B cell (primary cell): ENCODE measurements at regions not wholly inside any gene's neighbourhood (a gene's known extent, or its start where the extent isn't known, plus 50 kb on each side); places are given as distances from the start of the nearest gene placed in this dataset.

ENCODE experiments used
- CTCF ChIP-seq: fragments of 200-600 bp; IDR thresholded peaks from one replicate; pipeline ENCODE4 v1.8.0; 2022; ENCODE audit warnings: antibody characterized with exemption, mild to moderate bottlenecking
- EZH2 ChIP-seq: IDR thresholded peaks from 2 replicates; pipeline ENCODE4 v1.6.1; 2012; ENCODE audit warnings: borderline replicate concordance, low read depth, mild to moderate bottlenecking, moderate library complexity, low read length; ENCODE audit not compliant: insufficient read depth, poor library complexity, severe bottlenecking

- no peak for TF ChIP-seq CTCF
- TF ChIP-seq EZH2 = no peak
Observed at GRCh38 chr5:2688586-2688985, 62.9 kb downstream of the IRX2 start.
